Activated CD8-positive, alpha-beta memory T cell treated with anti-CD3 and anti-CD28 coated beads for 48 hours (primary cell): ENCODE measurements at regions not wholly inside any gene's neighbourhood (a gene's known extent, or its start where the extent isn't known, plus 50 kb on each side); places are given as distances from the start of the nearest gene placed in this dataset.

Source experiments
- DNase-seq, 3 experiments: peaks; one replicate each; pipeline ENCODE4 v3.0.0-alpha.2; 2020; ENCODE audit warnings: low read depth in 2 of 3, low spot score in 2 of 3

DNA sequence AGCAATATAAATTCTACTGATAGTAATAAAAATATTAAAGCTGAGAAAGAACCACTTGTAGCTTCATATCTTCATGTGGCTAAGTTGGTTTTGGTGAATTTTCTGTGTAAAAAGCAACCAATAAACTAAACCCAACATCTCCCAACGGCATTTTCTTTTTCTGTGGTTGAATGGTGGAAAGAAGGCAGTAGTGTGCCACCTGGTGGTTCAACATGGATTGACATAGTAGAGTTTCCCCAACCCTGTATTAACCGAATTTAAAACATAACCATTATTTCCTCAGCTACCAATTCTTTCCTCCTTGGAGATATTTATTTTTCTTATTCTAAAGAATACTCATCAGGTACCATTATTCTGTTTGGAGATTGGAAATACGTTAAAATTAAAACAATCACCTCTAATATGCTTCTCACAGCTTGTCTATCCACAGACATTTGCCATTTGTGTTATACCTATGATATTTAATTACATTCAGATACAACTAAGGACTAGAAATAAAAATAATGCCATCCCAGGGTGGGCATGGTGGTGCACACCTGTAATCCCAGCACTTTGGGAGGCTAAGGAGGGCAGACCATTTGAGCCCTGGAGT is 117.1 kb upstream of the EEF1E1 start:
- peak in 1 of 3 experiments; percentile 1 for DNase-seq

DNA sequence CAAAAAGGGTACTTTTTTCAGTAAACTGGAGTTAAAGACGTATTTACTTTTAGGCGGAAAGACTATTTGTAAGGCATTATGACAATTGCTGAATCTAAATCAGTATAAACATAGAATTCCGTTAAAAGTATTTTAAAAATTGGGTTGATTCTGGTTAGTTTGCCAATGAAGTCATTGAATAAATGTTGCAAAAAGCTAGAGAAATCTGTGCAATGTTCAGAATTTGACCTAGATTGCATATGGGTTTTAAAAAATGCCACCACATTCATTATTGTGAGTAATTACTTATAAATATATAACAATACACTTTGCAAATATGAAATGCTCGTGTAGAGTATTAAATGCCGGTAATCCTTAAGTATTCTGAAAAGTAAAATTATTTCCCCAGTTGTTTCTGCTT is 116.5 kb upstream of the EEF1E1 start:
- no peak for DNase-seq

DNA sequence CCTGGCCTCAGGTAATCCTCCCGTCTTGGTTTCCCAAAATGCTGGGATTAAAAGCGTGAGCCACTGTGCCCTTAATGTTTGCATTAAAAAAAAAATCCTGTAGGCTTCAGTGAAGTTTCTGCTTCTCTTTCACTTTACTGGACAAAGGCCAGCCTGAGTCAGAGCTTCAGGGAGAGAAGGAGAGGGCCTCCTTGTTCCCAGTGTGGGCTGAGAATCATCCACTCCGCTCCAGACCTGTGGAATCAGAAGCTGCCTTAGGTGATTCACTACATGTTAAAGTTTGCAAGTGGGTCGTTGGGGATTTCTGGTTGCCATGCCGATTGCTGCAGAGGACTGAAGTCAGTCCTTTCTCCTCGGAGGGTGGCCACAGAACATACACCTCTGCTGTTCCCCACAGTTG is 113.3 kb upstream of the EEF1E1 start:
- no peak for DNase-seq

DNA sequence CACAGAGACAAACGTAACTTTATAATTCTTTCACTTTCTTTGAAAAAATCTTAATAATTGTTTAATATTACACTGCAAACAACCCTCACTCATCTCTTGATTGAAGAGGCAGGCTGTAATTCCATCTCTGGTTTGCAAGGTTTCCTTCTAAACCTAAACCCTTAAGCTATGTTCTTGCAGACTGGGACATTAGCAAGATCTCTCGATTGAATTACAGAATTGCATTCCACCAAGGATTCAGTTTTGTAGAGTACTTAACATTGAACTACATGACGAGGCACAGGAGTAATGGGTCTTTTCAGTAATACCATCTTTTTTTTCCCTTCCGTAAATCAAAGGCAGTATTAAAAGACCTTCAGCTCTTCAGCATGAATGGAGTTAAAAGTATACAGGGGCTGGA is 111.6 kb upstream of the EEF1E1 start:
- DNase-seq: no peak

DNA sequence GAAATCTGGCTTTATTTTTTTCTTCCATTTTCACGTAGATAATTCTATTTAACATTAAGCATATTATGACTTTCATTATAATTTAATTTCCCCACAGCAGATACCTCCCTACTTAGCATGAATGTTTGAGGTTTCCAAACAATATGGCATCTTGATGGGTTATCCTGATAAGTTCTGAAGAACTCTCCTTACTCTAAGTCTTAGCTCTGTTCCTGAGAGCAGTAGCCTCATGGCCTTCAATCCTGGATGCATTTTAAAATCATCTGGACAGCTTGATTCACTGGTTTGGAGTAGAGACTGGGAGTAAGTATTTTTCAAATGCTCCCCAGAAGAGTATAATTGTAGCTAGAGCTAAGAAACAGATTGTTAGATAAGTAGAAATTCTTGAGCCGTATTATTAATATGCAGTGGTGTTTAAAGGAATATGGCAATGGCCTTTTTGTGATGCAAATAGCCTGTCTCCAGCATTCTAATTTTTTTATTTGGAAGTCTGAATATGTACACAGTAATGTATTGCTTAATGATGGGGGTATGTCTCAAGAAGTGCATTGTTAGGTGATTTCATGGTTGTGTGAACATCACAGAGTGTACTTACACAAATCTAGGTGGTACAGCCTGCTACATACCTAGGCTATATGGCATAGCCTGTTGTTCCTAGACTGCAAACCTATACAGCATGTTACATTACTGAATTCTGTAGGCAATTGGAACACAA is 110.5 kb upstream of the EEF1E1 start:
- DNase-seq: no peak

DNA sequence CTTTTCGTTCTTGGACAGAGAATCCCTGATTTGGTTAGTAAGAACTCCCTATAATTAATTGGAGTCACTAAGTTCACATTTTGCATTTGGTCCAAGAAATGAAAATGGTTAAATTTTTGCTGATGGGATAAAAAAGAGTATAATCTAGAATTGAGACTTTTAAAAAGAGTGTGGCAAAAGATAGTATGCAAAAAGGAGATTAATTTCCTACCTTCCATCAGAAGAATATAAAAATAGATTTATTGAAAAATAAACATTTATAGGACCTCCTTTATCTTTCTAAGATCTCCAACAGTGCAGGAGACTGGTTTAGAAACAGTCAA is 105.5 kb upstream of the EEF1E1 start:
- DNase-seq: no peak

DNA sequence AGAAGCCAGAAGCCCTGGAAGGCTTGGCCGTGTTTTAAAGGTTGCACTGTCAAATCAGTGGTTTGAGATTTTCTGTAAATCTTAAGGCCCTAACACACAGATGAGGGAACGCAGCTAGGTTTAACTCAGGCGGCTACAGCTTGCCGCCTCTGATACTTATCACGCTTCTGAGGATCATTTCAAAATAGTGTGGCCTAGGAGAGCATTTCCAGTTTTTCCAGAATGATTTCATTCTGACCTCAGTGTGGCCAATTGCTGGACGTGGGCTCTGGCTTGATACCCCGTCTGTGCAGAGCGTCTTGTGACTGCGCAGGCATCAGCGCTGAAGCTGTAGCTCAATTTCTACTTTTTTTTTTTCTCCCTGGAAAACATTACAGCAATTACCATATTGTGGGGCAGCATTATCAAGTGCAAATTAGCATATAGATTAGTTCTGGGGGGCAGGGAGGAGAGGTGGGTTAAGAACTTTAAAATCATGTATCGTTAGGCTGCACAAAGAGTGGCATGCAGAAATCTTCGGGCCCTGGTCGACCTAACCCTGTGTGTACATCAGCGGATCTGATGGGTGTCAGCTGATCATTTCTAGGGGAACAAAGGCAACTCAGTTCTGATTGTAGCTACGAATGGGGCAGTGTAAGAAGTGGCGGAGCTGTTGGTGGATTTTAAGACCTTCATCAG is 105.0 kb upstream of the EEF1E1 start:
- no peak for DNase-seq

DNA sequence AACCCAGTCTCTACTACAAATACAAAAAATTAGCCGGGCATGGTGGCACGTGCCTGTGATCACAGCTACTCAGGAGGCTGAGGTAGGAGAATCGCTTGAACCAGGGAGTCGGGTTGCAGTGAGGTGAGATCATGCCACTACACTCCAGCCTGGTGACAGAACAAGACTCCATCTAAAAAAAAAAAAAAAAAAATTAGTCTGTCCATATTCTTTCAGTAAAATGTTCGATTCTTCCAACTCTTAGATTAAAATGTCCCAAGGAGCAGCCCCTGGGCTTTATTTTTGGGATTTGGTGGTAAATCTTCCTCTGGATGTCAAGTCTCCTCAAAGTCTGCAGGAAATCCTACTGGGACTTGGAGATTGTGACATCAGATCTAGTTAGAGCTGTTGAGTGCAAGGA is 101.0 kb upstream of the EEF1E1 start:
- no peak for DNase-seq

DNA sequence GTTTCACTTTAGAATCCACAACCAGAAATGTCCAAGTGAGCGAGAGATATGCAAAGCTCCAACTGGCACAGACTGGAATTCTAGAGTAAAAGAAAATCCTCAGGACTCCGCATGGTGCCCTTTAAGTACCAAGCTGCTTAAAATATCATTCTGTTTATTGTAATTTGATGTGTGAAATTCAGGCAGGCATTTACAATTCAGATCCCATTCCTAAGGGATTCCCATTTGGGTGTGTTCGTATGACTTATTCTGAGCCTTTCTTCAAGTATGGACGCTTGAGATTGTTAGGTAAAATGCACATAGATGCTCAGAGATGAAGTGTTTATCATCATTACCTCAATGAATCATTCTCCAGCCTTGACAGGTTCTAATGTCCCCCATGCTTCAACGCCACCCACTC is 99.3 kb upstream of the EEF1E1 start:
- DNase-seq: no peak

DNA sequence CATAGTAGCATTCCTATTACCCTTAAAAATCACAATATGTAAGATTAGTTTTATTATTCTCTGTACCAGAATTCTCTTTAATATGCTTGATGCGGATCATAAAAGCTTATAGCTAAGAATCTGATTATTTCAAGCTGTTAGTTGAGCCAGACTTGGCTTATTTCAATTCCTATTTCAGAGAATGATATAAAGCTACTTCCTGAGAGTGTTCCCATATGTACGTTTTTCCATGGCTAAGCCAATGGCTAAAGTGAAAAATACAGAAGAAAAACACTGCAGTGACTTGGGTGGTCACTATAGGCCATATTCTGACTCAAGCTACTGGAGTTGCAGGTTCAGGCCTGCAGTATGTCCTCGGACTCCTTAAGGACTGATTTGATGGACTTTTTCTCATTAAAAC is 97.9 kb upstream of the EEF1E1 start:
- no peak for DNase-seq

DNA sequence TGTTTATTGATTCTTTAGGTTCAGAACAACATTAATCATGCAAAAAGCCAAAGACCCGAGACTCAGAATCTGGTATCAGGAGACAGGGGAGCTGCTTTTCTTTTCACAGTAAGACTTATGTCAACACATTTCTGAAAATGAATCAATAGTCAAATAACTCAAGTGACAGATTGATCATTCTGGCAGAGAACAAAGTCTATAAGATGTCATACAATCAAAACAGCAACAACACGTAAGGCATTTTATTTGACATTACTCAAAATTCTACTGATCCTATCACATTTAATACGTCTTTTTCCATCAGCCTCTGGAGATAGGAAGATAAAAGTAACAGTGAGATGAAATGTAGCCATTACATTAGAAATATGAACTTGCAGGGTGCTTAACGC is 93.4 kb upstream of the EEF1E1 start:
- DNase-seq: no peak

DNA sequence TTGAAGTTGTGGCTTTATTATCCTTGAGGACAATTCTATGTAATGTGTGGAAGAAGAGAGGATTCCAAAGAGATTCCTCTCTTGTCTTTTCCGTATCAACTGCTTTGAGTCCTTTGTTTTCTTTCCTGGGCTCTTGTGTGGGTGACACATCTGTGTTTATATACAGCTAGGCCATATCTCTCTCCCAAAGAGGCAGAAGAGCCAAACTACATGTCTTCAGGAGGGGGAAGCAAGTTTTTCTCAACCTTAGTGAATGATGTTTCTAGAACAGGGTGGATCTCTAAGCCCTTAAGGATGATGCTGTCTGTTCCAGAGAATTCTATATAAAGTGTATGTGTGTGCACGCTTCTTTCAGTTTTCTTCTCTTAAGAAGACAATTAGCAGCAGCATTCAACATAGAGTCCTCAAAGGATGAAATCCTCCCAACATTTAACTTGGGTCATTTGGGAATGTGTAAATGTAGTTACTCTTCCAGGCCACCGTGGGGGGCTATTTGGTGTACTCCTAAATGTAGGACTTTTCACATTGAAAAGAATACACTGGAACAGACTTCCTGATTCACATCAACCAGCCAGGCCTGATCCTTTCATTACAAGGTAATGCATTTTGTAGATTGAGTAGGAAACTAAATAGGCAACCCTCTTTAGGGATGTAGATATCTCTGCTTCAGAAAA is 92.8 kb upstream of the EEF1E1 start:
- DNase-seq: no peak

DNA sequence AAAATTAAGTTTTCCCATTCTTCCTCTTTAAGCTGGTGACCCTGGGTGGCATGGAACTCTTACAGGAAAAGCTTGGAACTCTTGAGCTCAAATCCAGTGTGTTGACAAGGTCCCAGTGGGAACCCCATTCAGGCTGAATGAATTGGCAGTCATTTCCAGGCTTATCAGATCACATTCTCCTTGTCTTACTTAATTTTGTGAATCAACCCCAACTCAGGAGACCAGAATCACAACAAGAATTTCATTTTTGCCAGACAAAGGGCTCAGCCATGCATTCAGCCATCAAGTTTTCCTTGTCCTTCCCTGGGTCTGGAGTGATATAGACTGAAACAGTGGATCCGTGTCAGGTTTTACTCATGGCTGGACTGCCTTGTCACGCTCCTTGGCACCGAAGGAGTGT is 92.1 kb upstream of the EEF1E1 start:
- DNase-seq: no peak

DNA sequence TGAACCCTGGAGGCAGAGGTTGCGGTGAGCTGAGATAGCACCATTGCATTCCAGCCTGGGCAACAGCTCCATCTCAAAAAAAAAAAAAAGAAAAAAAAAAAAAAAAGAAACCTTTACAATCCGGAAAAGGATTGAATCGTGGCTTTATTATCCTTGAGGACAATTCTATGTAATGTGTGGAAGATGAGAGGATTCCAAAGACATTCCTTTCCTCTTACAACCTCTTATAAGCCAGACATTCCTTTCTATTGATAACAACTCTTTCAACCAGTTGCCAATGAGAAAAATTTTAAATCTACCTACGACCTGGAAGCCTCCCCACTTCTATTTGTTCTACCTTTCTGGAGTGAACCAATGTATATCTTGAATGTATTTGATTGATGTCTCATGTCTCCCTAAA is 91.2 kb upstream of the EEF1E1 start:
- no peak for DNase-seq

DNA sequence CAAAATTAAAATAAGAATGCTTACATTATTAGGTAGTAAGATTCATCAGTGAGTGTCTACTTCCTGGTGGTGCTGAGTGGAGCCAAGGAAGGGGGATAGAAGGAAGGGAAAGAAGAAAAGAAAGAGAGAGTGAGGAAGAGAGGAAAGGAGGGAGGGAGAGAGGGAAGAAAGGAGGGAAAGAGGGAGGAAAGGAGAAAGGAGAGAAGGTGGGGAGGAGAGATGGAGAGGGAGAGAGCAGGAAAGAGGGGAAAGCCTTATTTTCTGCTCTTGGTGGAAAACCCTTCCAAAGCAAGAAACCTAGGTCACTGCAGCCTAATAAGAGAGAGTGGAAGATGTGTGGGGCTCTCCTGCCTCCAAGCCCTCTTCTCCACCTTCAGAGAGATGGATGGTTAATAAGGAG is 90.2 kb upstream of the EEF1E1 start:
- no peak for DNase-seq

DNA sequence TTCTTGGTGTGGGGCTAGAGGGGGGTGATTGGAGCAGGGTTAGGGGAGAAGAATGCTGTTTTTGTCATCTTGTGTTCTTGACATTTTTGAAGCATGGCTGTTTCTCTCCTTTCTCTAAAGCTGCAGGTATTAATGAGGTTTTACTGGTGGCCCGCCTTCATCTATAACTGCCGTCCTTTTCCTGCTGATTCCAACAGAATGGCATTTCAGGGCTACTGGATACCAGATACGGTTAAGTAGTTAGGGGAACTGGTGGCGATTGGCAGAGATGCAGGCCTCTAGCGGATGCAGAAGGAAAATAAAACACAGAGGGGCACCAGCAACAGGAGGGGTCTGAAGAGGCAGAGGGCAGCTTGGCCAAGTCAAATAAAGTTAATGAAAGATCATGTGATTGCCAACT is 89.7 kb upstream of the EEF1E1 start:
- DNase-seq: no peak

DNA sequence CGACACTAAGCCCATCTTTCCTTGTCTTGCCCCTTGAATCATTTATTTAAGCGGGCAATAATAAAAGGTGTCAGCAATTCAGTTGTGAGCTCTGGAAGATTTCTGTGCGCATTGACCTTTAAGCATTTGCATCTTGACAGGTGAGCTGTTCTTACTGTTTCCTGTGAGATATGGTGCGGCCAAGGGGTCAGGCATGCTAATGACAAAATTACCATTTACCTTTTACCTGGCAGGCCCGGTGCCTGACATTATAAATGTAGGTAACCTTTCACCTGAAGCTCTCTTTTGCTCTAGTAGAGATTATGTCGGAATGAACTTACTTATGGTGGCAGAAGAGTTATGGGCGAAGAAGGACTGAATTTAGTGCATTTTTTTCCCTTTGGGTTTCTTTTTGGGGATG is 89.3 kb upstream of the EEF1E1 start:
- no peak for DNase-seq

DNA sequence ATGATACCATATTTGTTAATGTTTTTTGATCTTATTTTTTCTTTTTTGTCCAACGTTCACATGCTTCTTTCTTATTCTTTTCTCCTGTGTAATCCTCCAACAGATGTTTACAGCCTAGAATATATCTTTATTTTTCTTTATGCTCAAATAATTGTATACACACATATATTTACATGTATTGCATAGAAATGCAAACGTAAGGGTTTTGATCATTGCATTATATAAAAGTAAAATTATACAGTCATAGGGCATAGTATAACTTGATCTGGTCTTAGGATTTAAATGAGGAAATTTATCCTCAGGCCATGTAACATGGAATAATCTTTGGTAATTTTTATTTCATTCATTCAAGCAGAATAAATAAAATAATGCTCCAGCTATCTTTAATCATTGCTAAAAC is 84.9 kb upstream of the EEF1E1 start:
- DNase-seq: no peak

DNA sequence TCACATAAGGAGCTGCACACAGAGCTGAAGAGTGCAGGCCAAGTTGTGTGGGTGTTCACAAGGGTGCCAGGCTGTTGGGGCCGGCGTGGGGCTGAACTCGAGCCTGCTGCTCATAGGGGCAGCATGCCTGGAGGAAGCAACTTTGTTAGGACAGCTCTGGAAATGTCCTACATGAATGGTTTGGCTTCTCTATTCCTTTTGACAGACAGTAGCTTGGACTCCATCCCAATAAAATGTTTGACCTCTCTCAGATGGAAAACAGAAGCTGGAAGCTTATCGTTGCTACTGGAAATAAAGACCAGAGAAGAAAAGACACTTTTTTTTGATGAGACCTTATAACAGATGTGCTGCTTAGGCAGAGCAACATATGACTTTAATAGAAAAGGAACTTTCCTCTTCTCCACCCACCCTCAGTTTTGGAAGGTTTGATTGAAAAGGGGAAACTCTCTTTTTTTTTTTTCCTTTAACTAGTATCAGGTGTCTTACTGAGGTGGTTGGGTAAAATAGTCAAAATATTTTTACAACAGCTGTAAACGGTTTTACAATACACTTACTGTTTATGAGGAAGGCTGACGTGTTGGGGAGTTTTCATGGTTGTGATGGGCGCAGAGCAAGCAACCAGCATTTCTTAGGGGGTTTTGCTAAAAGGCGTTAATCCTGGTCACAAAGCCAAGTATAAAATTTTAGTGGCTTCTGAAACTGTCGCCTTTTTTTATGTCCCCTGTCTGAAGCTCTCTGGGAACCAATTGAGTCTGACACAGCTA is 80.7 kb upstream of the EEF1E1 start:
- no peak for DNase-seq

DNA sequence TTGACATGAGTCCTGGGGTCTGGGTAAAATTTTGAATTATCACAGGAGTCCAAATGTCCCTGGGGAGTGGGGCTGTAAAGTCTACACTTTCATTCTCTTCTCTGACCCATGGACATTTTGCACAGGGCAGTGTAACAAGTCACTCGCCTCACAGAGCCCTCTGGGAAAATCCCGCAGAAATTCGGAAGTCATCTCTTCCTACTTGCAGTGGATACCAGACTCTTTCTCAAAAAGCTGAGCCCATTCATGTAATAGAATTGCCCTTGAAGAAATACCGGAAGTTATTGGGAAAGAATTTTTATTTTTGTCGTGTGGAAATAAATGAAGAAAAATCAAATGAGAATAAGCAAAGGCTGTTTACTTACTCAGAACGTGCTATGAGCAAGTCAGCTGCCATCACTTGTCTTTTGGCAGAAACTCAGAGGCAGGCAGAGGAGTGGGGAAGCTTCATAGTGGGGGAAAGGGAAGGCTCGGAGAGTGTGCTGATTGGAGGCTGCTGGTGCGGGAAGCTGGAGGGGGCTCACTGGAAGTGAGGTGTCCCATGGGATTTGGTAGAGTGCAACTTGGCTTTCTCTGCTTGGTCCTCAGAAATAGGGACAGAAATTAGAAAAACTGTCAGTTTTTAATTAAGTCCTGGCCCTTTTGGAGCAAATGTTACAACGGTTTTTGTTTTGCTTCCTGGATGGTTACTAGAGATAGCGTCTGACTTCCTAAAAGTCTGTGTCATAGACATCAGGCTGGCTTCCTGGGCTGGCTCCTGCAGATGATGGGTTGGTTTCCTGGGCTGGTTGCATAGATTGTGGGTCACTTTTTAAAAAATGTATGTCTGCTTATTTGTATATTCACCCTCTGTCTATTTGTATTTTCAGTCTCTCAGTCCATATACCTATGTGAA is 79.8 kb upstream of the EEF1E1 start:
- no peak for DNase-seq
